A549 (cell line): ENCODE measurements at regions not wholly inside any gene's neighbourhood (a gene's known extent, or its start where the extent isn't known, plus 50 kb on each side); places are given as distances from the start of the nearest gene placed in this dataset.

Source experiments
- RAD21 ChIP-seq, 2 experiments: fragments of >200 bp in 1 of 2; sonication (Bioruptor Twin) in 1 of 2; formaldehyde crosslinking in 1 of 2; IDR thresholded peaks in 1 of 2; conservative IDR thresholded peaks in 1 of 2; 2 replicates in 1 of 2; 3 replicates in 1 of 2; pipeline ENCODE4 v1.6.1; 2012 to 2018; ENCODE audit warnings: inconsistent platforms in 1 of 2
- TF ChIP-seq, protein P1 (sequence below): fragments of >200 bp; sonication (Bioruptor Twin); formaldehyde crosslinking; IDR thresholded peaks from 3 replicates; pipeline ENCODE4 v1.5.1; 2016
- TF ChIP-seq, protein P2 (sequence below): fragments of 200-600 bp; sonication (generic); IDR thresholded peaks from 2 replicates; pipeline ENCODE4 v1.6.1; 2016; ENCODE audit warnings: antibody characterized with exemption, mild to moderate bottlenecking, moderate library complexity

DNA sequence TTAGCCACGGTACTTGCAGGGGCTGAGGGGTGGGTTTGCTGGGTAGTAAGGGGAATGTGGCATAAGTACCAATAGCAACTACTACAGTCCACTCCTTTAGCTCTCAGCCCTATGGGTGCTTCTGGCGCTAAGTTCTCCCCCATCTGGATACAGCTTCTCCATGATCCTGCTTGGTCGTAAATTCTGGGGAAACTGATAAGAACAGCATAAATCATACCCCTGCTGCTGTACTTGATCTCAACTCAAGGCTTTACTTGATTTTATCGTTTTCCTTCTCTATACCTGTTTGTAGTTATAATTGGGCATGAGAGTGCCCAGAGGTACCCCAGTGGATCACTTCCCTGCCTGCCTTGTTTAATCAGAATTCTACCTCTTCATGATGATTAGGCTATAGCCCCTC, 331.4 kb downstream of the PMP22 start:
- TF ChIP-seq, protein P1, sequence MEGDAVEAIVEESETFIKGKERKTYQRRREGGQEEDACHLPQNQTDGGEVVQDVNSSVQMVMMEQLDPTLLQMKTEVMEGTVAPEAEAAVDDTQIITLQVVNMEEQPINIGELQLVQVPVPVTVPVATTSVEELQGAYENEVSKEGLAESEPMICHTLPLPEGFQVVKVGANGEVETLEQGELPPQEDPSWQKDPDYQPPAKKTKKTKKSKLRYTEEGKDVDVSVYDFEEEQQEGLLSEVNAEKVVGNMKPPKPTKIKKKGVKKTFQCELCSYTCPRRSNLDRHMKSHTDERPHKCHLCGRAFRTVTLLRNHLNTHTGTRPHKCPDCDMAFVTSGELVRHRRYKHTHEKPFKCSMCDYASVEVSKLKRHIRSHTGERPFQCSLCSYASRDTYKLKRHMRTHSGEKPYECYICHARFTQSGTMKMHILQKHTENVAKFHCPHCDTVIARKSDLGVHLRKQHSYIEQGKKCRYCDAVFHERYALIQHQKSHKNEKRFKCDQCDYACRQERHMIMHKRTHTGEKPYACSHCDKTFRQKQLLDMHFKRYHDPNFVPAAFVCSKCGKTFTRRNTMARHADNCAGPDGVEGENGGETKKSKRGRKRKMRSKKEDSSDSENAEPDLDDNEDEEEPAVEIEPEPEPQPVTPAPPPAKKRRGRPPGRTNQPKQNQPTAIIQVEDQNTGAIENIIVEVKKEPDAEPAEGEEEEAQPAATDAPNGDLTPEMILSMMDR, result no peak
- TF ChIP-seq, protein P2, sequence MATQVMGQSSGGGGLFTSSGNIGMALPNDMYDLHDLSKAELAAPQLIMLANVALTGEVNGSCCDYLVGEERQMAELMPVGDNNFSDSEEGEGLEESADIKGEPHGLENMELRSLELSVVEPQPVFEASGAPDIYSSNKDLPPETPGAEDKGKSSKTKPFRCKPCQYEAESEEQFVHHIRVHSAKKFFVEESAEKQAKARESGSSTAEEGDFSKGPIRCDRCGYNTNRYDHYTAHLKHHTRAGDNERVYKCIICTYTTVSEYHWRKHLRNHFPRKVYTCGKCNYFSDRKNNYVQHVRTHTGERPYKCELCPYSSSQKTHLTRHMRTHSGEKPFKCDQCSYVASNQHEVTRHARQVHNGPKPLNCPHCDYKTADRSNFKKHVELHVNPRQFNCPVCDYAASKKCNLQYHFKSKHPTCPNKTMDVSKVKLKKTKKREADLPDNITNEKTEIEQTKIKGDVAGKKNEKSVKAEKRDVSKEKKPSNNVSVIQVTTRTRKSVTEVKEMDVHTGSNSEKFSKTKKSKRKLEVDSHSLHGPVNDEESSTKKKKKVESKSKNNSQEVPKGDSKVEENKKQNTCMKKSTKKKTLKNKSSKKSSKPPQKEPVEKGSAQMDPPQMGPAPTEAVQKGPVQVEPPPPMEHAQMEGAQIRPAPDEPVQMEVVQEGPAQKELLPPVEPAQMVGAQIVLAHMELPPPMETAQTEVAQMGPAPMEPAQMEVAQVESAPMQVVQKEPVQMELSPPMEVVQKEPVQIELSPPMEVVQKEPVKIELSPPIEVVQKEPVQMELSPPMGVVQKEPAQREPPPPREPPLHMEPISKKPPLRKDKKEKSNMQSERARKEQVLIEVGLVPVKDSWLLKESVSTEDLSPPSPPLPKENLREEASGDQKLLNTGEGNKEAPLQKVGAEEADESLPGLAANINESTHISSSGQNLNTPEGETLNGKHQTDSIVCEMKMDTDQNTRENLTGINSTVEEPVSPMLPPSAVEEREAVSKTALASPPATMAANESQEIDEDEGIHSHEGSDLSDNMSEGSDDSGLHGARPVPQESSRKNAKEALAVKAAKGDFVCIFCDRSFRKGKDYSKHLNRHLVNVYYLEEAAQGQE, result no peak
- TF ChIP-seq RAD21 (conservative IDR thresholded peaks at IDR 0.05 in 1 of 2, IDR thresholded peaks at IDR 0.05 in 1 of 2), result no peak
